Neural cell (in vitro differentiated cells): ENCODE measurements at regions not wholly inside any gene's neighbourhood (a gene's known extent, or its start where the extent isn't known, plus 50 kb on each side); places are given as distances from the start of the nearest gene placed in this dataset.

Source experiments
- EZH2 ChIP-seq: fragments of 200-600, 300-800 bp; shearing (Covaris generic), sonication (generic); IDR thresholded peaks from 2 replicates; pipeline ENCODE4 v1.6.1; 2014; ENCODE audit warnings: antibody characterized with exemption, low read length, borderline replicate concordance, mild to moderate bottlenecking; ENCODE audit not compliant: insufficient read depth, poor library complexity, severe bottlenecking
- TAF1 ChIP-seq: IDR thresholded peaks from 2 replicates; pipeline ENCODE4 v1.6.1; 2012; ENCODE audit warnings: low read depth

- no peak for TF ChIP-seq EZH2
- no peak for TF ChIP-seq TAF1
Measured at GRCh38 chr10:90414926-90415325, 442.9 kb downstream of the HTR7 start.
